ENCODE measurements at regions not wholly inside any gene's neighbourhood (a gene's known extent, or its start where the extent isn't known, plus 50 kb on each side); places are given as distances from the start of the nearest gene placed in this dataset.

DNA sequence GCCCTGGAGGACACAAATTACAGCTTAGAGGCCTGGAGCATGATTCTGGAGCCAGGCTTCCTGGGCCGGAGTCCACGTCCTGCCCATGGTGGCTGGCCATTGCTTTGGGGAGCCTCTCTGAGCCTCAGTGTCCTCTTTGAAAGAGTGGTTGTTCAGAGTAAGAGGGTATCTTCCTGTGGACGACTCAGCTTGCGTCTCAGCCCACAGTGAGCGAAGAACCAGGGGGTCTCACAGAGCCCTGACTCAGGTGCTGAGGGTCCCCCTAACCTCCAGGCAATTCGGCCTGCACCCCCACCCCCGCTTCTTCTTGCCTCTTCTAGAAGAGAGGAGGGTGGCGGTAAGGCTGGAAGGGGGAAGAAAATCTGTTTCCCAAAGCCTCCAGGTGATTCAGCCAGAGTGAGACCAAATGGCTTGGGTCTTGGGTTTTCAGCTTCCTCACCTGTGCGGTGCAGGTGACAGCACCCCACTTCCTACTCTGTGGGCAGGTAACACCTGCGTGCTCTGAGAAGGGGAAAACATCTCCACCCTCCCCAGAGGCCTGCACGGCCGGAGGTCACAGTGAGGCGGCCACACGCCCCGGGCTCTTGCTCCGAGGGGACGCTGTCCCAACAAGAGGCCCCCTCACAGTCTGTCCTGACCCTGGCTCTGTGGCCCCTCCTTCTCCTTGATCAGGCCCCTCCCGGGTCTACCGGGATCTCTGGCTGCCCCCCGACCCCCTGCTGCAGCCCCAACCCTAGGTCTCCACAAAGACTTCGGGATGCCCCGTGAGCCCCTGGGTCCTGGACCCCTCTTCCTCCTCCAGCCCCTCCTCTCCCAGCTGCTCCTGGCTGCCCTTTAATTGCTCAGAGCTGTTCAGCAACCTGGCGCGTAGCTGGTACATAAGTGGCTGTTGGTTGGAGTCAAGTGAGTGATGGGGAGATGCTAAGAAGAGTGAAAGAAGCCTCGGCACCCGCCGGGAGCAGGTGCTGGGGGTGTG, 119.2 kb downstream of the METRNL start:
- peak overlapping the region; percentile 24; the same call in 1 of the 2 replicates for H3K4me2 ChIP-seq (ENCODE audit: low read length)
- no peaks in the 10 kb centered on the region for H3K79me2 ChIP-seq (ENCODE audit: insufficient read depth, low read length)
- no peaks in the 10 kb centered on the region for H3K9me2 ChIP-seq (ENCODE audit: low read depth, low read length)
- H3K4me1 ChIP-seq (ENCODE audit: insufficient read depth, low read length, severe bottlenecking): peaks cover 23% of the 10 kb centered on the region
- H2AFZ ChIP-seq (ENCODE audit: low read length): no peak overlapping the region
- peaks cover 7% of the 10 kb centered on the region; the same call in 1 of the 2 replicates for H3K27me3 ChIP-seq (ENCODE audit: insufficient read depth, low read length)
- no peak for TF ChIP-seq EZH2 (IDR thresholded peaks at IDR 0.05; ENCODE audit: borderline replicate concordance, low read length)
- TF ChIP-seq, protein P1, sequence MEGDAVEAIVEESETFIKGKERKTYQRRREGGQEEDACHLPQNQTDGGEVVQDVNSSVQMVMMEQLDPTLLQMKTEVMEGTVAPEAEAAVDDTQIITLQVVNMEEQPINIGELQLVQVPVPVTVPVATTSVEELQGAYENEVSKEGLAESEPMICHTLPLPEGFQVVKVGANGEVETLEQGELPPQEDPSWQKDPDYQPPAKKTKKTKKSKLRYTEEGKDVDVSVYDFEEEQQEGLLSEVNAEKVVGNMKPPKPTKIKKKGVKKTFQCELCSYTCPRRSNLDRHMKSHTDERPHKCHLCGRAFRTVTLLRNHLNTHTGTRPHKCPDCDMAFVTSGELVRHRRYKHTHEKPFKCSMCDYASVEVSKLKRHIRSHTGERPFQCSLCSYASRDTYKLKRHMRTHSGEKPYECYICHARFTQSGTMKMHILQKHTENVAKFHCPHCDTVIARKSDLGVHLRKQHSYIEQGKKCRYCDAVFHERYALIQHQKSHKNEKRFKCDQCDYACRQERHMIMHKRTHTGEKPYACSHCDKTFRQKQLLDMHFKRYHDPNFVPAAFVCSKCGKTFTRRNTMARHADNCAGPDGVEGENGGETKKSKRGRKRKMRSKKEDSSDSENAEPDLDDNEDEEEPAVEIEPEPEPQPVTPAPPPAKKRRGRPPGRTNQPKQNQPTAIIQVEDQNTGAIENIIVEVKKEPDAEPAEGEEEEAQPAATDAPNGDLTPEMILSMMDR (IDR thresholded peaks at IDR 0.05; ENCODE audit: low read length): no peak
- H4K20me1 ChIP-seq (ENCODE audit: insufficient read depth, low read length): no peaks in the 10 kb centered on the region
- no peaks in the 10 kb centered on the region for H3K9me3 ChIP-seq (ENCODE audit: low read length)
- no peaks in the 10 kb centered on the region for H3F3A ChIP-seq (ENCODE audit: insufficient read depth, low read length)
- no peak overlapping the region for H3K4me3 ChIP-seq (ENCODE audit: low read depth, low read length, poor library complexity, severe bottlenecking)
- H3K27ac ChIP-seq (ENCODE audit: low read depth, low read length, poor library complexity, severe bottlenecking): no peak overlapping the region
- H3K9ac ChIP-seq (ENCODE audit: low read length): no peak overlapping the region
- no peaks in the 10 kb centered on the region; the same call in 1 of the 2 replicates for H3K36me3 ChIP-seq (ENCODE audit: insufficient read depth, low read length)

DNA sequence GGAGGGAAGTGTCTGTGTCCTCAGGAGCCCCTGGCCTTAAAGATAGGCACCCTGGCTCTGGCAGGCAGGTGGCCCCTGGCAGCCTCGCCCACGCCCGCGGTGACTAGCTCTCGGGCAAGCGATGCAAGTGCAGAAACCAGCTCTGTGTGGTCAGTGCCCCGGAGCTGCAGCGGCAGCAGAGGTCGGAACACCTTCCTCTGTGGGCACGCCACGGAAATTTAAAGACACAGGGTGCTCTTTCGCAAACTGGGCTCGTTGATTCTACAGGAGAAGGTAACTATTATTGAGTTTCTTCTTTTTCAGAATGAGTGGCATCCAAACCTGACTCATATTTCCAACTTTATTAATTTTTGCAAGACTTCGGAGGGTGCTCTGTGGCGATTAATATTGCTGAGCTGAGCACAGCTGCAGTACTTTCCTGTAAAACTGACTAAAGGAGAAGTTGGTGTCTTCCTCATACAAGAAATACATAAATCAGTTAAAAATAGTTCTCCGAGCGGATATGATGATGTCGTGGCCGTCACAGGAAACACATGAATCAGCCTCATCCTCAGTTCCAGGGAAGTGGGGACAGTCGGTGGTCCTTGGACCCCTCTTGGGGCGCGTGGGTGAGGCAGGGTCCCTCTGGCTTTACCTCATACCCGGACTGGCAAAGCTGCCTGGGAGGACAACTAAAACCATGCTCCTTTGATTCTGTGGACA, 120.2 kb downstream of the METRNL start:
- no peak overlapping the region for H3K27ac ChIP-seq (ENCODE audit: low read depth, low read length, poor library complexity, severe bottlenecking)
- H3K4me1 ChIP-seq (ENCODE audit: insufficient read depth, low read length, severe bottlenecking): peaks cover 23% of the 10 kb centered on the region
- no peaks in the 10 kb centered on the region for H3K79me2 ChIP-seq (ENCODE audit: insufficient read depth, low read length)
- H3F3A ChIP-seq (ENCODE audit: insufficient read depth, low read length): no peaks in the 10 kb centered on the region
- no peak overlapping the region for H3K9ac ChIP-seq (ENCODE audit: low read length)
- no peak overlapping the region for H2AFZ ChIP-seq (ENCODE audit: low read length)
- no peaks in the 10 kb centered on the region for H3K9me2 ChIP-seq (ENCODE audit: low read depth, low read length)
- no peaks in the 10 kb centered on the region for H4K20me1 ChIP-seq (ENCODE audit: insufficient read depth, low read length)
- H3K4me2 ChIP-seq (ENCODE audit: low read length): peak overlapping the region; percentile 24; the same call in 1 of the 2 replicates
- H3K27me3 ChIP-seq (ENCODE audit: insufficient read depth, low read length): peaks cover 7% of the 10 kb centered on the region; the same call in 1 of the 2 replicates
- no peaks in the 10 kb centered on the region; the same call in 1 of the 2 replicates for H3K36me3 ChIP-seq (ENCODE audit: insufficient read depth, low read length)
- TF ChIP-seq, protein P1 (IDR thresholded peaks at IDR 0.05; ENCODE audit: low read length): no peak
- TF ChIP-seq EZH2 (IDR thresholded peaks at IDR 0.05; ENCODE audit: borderline replicate concordance, low read length): no peak
- H3K9me3 ChIP-seq (ENCODE audit: low read length): no peaks in the 10 kb centered on the region
- H3K4me3 ChIP-seq (ENCODE audit: low read depth, low read length, poor library complexity, severe bottlenecking): no peak overlapping the region

DNA sequence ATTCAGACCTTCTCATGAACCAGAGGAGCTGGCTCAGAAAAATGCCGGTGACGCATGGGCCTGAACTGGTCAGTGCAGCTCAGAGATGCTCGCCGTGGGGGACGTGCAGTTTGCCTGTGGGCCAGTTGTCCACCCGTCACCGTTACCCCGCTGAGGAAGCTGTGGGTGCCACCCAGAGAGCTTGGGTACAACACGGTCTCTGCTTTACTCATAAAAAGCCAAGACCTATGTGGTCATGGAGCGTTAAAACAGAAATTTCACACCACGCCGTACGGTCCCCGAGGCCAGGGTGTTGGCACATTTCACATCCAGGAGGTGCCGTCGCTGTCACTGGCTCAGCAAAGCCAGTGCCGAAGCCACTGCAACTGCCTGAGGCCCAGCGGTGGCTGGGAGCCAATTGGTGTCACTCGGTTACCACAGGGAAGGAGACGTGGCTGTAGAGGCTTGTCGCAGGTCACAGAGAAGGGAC, 120.9 kb downstream of the METRNL start:
- Histone ChIP-seq H2AFZ (ENCODE audit: low read length) (no peak overlapping the region), H3K9ac (ENCODE audit: low read length) (no peak overlapping the region), H3K4me2 (ENCODE audit: low read length) (peak overlapping the region; percentile 24; the same call in 1 of the 2 replicates), H3K4me3 (ENCODE audit: low read depth, low read length, poor library complexity, severe bottlenecking) (no peak overlapping the region), H3K27me3 (ENCODE audit: insufficient read depth, low read length) (peaks cover 7% of the 10 kb centered on the region; the same call in 1 of the 2 replicates), H3K4me1 (ENCODE audit: insufficient read depth, low read length, severe bottlenecking) (peaks cover 23% of the 10 kb centered on the region), H3K79me2 (ENCODE audit: insufficient read depth, low read length) (no peaks in the 10 kb centered on the region), H3K27ac (ENCODE audit: low read depth, low read length, poor library complexity, severe bottlenecking) (no peak overlapping the region), H4K20me1 (ENCODE audit: insufficient read depth, low read length) (no peaks in the 10 kb centered on the region), H3K9me3 (ENCODE audit: low read length) (no peaks in the 10 kb centered on the region), H3F3A (ENCODE audit: insufficient read depth, low read length) (no peaks in the 10 kb centered on the region), H3K36me3 (ENCODE audit: insufficient read depth, low read length) (no peaks in the 10 kb centered on the region; the same call in 1 of the 2 replicates), H3K9me2 (ENCODE audit: low read depth, low read length) (no peaks in the 10 kb centered on the region)
- TF ChIP-seq EZH2 (IDR thresholded peaks at IDR 0.05; ENCODE audit: borderline replicate concordance, low read length): no peak
- TF ChIP-seq, protein P1 (IDR thresholded peaks at IDR 0.05; ENCODE audit: low read length): no peak

Measured in OCI-LY1 (cell line).